Esophagus squamous epithelium (tissue), 4 donors: ENCODE measurements at regions not wholly inside any gene's neighbourhood (a gene's known extent, or its start where the extent isn't known, plus 50 kb on each side); places are given as distances from the start of the nearest gene placed in this dataset.

Experiments used
- CTCF ChIP-seq, 6 experiments: fragments of 450-650 bp in 4 of 6; fragments of 200-600 bp in 2 of 6; sonication (generic) in 2 of 6; IDR thresholded peaks; one replicate each; pipeline ENCODE4 v1.5.1; 2016 to 2019; ENCODE audit warnings: antibody characterized with exemption in 6 of 6, mild to moderate bottlenecking in 4 of 6, moderate library complexity in 4 of 6
- POLR2A ChIP-seq, 4 donors: fragments of 450-650 bp; IDR thresholded peaks; one replicate each; pipeline ENCODE4 v1.6.1; 2017; ENCODE audit warnings: antibody characterized with exemption in 4 of 4, mild to moderate bottlenecking in 4 of 4, moderate library complexity in 3 of 4

GRCh38 chr12:119274636-119275065 lies 59.9 kb upstream of the CCDC60 start:
- no peak for TF ChIP-seq CTCF (IDR thresholded peaks at IDR 0.05)
- no peak for TF ChIP-seq POLR2A (IDR thresholded peaks at IDR 0.05)
